ENCODE measurements at regions not wholly inside any gene's neighbourhood (a gene's known extent, or its start where the extent isn't known, plus 50 kb on each side); places are given as distances from the start of the nearest gene placed in this dataset.

- DNase-seq (ENCODE audit: low read depth): no peak
Measured at GRCh38 chr5:3888310-3888709, 292.7 kb downstream of the IRX1 start.

GRCh38 chr5:3889412-3890142 is 293.9 kb downstream of the IRX1 start:
- DNase-seq (ENCODE audit: low read depth): no peak

- DNase-seq (ENCODE audit: low read depth): no peak
Measured at GRCh38 chr5:3891113-3891512, 295.5 kb downstream of the IRX1 start.

GRCh38 chr5:3893527-3893926 is 297.9 kb downstream of the IRX1 start:
- no peak for DNase-seq (ENCODE audit: low read depth)

- DNase-seq (ENCODE audit: low read depth): no peak
Measured at GRCh38 chr5:3893975-3894374, 298.3 kb downstream of the IRX1 start.

- no peak for DNase-seq (ENCODE audit: low read depth)
Measured at GRCh38 chr5:3896098-3896497, 300.5 kb downstream of the IRX1 start.

GRCh38 chr5:3899093-3899492 is 303.5 kb downstream of the IRX1 start:
- no peak for DNase-seq (ENCODE audit: low read depth)

GRCh38 chr5:3904584-3904983 is 309.0 kb downstream of the IRX1 start:
- no peak for DNase-seq (ENCODE audit: low read depth)

- no peak for DNase-seq (ENCODE audit: low read depth)
Measured at GRCh38 chr5:3905031-3905430, 309.4 kb downstream of the IRX1 start.

- no peak for DNase-seq (ENCODE audit: low read depth)
Measured at GRCh38 chr5:3905521-3905920, 309.9 kb downstream of the IRX1 start.

GRCh38 chr5:3911111-3911510 is 315.5 kb downstream of the IRX1 start:
- no peak for DNase-seq (ENCODE audit: low read depth)

- DNase-seq (ENCODE audit: low read depth): no peak
Measured at GRCh38 chr5:3911773-3912172, 316.1 kb downstream of the IRX1 start.

- DNase-seq (ENCODE audit: low read depth): no peak
Measured at GRCh38 chr5:3912790-3913189, 317.2 kb downstream of the IRX1 start.

GRCh38 chr5:3913279-3913678 is 317.6 kb downstream of the IRX1 start:
- DNase-seq (ENCODE audit: low read depth): no peak

GRCh38 chr5:3925022-3925421 is 329.4 kb downstream of the IRX1 start:
- DNase-seq (ENCODE audit: low read depth): no peak

GRCh38 chr5:3925935-3926334 is 330.3 kb downstream of the IRX1 start:
- DNase-seq (ENCODE audit: low read depth): no peak

- no peak for DNase-seq (ENCODE audit: low read depth)
Measured at GRCh38 chr5:3929799-3930198, 334.2 kb downstream of the IRX1 start.

GRCh38 chr5:3931976-3932375 is 336.3 kb downstream of the IRX1 start:
- no peak for DNase-seq (ENCODE audit: low read depth)

GRCh38 chr5:3933536-3933935 is 337.9 kb downstream of the IRX1 start:
- DNase-seq (ENCODE audit: low read depth): no peak

- no peak for DNase-seq (ENCODE audit: low read depth)
Measured at GRCh38 chr5:3933966-3934365, 338.3 kb downstream of the IRX1 start.

- DNase-seq (ENCODE audit: low read depth): no peak
Measured at GRCh38 chr5:3943859-3944258, 348.2 kb downstream of the IRX1 start.

- no peak for DNase-seq (ENCODE audit: low read depth)
Measured at GRCh38 chr5:3944930-3945329, 349.3 kb downstream of the IRX1 start.

GRCh38 chr5:3948838-3949237 is 353.2 kb downstream of the IRX1 start:
- no peak for DNase-seq (ENCODE audit: low read depth)

- no peak for DNase-seq (ENCODE audit: low read depth)
Measured at GRCh38 chr5:3954199-3954598, 358.6 kb downstream of the IRX1 start.

- DNase-seq (ENCODE audit: low read depth): no peak
Measured at GRCh38 chr5:3954633-3955032, 359.0 kb downstream of the IRX1 start.
